SW480 (cell line): ENCODE measurements at regions not wholly inside any gene's neighbourhood (a gene's known extent, or its start where the extent isn't known, plus 50 kb on each side); places are given as distances from the start of the nearest gene placed in this dataset.

ENCODE experiments used
- DNase-seq: peaks from one replicate; pipeline ENCODE4 v3.0.0-alpha.2; 2016; ENCODE audit warnings: low spot score

DNA sequence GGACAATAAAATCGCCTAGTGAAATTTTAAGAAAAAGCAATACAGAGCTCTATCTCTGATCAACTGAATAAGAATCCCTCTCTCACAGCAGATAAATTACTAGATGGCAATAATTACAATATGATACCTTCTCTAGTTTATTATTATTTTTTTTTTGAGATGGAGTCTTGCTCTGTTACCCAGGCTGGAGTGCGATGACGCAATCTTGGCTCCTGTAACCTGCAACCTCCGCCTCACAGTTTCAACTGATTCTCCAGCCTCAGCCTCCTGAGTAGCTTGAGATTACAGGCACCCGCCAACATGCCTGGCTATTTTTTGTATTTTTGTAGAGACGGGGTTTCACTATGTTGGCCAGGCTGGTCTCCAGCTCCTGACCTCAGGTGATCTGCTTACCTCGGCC lies 129.3 kb upstream of the PTCHD4 start:
- DNase-seq, result no peak

GRCh38 chr6:48236375-48236774 lies 125.4 kb upstream of the PTCHD4 start:
- DNase-seq, result no peak

DNA sequence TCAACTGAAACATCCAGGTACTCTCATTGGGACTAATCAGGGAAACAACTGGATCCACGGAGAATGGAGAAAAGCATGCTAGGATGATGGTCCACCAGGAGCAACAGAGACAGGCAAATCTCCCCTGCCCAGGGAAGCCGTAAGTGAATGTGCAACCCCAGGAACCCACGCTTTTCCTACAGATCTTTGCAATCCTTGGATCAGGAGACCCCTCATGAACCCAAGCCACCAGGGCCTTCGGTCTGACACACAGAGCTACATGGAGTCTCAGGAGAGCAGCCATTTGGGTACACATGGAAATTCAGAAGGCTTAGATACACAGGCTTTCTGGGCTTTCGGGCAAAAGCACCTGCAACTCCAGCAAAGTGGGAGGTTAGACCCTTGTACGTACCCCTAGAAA lies 122.1 kb upstream of the PTCHD4 start:
- no peak for DNase-seq

GRCh38 chr6:48229841-48230240 lies 118.8 kb upstream of the PTCHD4 start:
- DNase-seq, result no peak

DNA sequence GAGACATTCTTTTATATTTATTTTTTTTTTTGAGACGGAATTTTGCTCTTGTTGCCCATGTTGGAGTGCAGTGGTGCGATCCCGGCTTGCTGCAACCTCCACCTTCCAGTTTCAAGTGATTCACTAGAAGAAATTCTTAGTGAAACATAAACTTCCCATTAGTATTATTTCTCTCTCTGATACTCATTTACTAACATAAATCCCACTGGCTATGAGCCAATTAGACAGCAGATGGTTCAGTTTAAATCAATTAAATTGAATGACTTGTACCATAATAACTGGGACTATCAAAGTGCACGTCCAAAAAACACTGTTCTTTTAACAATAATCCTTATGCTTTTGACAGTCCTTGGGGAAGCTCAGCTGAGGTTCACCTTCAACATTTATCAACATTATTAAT lies 111.2 kb upstream of the PTCHD4 start:
- DNase-seq, result no peak

DNA sequence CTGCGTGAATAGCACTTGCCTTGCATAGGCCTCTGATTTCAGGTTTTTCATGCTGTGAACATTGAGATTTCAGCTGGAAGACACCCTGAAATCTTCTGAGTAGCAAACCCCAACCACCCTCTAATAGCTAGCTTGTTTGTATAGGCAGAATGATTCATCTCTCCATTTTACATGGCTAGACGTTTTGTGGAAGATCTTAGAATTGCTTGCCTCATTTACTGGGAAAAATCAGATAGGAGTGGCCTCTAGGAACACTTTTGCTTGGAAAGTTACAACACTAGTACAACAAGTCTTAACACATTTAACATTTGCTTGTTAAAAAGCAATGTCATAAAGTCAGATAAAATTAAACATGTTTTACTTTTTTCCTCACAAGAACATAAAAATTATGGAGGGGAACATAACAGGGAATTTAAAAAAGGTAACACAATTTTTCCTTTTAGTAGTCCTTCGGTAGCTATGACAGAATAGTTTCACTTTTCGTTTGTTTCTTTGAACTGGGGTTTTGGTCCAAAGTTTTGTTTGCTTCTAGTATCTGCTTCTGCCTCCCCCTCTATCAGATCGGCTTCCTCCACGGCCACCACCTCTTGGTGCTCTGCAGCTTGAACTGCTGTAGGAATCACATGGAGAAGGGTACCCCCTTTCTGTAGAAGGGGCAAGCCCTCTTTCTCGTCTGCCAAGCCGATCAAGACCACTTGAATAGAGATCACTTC lies 102.2 kb upstream of the PTCHD4 start:
- no peak for DNase-seq

GRCh38 chr6:48212501-48212900 lies 101.5 kb upstream of the PTCHD4 start:
- no peak for DNase-seq

GRCh38 chr6:48206091-48206490 lies 95.1 kb upstream of the PTCHD4 start:
- DNase-seq, result no peak

GRCh38 chr6:48200869-48201390 lies 89.9 kb upstream of the PTCHD4 start:
- DNase-seq, result no peak

DNA sequence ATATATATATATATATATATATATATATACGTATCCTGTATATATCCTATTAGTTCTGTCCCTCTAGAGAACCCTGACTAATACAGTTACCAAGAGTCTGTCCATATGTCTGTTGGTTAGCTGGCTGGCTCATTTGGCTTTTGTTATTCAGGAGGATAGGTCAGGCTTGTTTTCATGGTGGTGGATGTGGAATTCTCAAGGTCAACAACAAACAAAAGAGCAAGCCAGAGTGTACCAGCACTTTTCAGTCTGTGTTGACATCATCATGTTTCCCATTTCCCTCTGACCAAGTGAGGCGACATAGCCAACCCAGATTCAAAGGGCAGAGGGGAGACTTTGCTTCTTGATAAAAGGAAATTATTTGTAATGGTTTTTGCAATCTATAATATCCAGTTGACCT lies 88.5 kb upstream of the PTCHD4 start:
- no peak for DNase-seq

DNA sequence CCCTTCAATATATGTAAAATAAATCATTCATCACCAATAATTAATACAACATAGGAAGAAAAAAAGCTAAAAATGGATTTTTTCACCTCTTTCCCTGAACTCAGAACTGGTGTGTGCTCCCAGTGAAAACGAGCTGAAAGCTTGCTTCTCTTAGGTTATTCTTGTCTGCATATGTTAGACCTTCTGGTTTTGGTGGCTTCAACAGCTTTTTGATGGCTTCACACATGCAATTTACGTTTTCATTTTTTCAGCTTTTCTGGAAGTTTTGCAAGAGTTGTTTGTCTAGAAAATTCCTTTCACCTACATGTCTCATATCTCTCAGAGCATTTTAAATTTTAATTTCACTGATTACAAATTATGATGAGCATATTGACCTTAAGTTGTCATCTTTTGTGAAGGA lies 86.9 kb upstream of the PTCHD4 start:
- no peak for DNase-seq

DNA sequence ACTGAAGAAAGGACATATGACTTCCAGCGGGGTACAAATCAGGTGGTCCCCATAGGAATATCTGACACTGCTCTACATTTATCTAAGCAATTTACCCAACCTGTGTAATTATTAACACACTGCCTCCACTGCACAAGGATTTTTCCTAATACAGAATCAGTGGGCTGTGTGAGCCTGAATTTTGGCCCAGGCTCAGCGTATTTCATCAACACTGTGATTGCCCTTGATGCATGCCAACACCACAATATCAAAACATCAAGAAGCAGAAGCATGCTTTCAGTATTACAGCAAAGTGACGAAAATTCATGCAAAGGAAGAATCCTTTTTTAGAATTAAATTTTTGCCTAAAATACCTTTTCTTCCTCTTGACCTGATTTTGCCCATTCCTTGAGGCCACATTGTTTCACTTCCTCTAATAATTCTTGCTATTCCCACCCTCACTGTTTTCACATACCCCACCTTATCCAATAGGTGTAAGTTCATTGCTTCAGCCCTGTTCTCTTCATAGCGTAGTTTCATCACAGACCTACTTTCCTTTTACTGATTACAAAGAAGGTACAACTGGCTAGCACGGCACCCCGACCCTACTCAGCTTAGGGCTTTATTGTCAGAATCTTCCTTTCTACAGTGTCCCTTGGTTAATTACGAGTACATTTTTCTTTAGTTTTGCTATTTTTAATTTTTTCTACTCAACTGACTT lies 83.7 kb upstream of the PTCHD4 start:
- DNase-seq, result no peak

DNA sequence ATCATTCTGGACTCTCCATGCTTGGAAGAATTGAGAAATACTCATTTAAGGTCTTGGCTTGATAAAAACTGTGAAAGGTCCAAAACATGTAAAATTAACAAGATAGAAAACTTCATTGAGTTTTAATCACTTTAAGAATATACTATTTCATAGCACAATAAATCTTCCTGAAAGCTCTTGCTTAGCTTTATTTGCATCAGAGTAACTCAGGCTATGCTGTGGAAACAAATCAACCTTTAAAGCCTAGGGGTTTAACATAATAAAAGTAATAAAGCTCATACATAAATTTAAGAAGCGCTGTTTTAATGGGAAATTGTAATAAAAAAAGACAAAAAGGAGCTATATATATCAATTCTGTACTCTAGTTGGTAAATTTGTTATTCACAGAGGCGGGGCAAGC lies 77.2 kb upstream of the PTCHD4 start:
- DNase-seq, result no peak

- no peak for DNase-seq
Measured at GRCh38 chr6:48186746-48187145, 75.7 kb upstream of the PTCHD4 start.

DNA sequence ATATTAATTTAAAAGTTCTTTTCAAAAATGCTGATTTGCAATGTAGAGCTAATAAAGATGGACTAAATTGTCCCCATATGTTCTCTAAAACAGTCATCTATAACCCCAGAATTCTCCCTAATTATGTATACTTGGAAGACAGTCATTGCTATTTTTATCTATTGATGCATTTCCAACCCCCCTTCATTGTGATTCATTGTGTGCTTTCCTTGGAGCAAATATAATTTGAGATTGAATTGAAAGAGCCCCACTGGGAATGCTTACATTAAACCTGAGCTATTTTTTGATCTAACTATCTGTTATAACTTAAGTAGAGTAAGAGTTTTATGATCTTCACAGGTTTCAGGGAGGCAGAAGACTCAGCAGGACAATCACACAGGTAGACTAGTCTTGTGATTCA lies 73.7 kb upstream of the PTCHD4 start:
- DNase-seq, result no peak

GRCh38 chr6:48183811-48184605 lies 73.0 kb upstream of the PTCHD4 start:
- no peak for DNase-seq

GRCh38 chr6:48183178-48183577 lies 72.2 kb upstream of the PTCHD4 start:
- no peak for DNase-seq

GRCh38 chr6:48178700-48179099 lies 67.7 kb upstream of the PTCHD4 start:
- no peak for DNase-seq

GRCh38 chr6:48177786-48178185 lies 66.8 kb upstream of the PTCHD4 start:
- no peak for DNase-seq

DNA sequence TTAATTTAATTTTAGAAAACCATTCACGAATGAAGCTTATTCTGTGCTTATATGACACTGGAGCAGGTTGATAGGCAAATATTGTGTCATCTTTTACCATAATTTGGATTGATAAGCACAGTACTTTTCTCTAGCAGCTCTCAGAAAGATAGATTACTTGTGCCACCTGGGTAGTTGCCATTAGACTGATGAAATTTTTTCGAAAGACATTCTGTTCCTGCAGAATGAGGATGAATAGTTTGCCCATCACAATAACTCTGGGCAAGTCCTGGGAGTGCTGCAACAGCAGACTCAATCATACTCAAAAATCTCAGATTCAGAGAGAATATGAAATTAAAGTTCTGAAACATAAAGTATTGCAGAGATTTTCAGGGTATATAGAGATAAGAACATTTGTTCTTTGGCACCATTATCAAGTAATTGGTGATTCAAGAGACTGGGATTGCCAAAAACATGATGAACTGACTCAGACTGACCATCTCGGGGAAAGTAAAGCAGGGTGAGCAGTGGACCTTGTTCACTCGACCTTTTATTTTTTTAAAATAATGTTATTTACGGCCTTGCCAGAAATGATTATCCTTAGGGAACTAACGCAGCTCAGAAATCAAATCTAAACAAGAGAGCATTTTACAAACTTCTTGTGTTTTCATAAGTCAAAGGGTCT lies 65.8 kb upstream of the PTCHD4 start:
- no peak for DNase-seq

GRCh38 chr6:48169635-48170034 lies 58.6 kb upstream of the PTCHD4 start:
- DNase-seq, result no peak
